ENCODE measurements at regions not wholly inside any gene's neighbourhood (a gene's known extent, or its start where the extent isn't known, plus 50 kb on each side); places are given as distances from the start of the nearest gene placed in this dataset.

GRCh38 chrX:30949554-30949953, 60.5 kb upstream of the TAB3 start:
- no peak for DNase-seq

GRCh38 chrX:30948626-30949025, 59.6 kb upstream of the TAB3 start:
- no peak for DNase-seq

DNA sequence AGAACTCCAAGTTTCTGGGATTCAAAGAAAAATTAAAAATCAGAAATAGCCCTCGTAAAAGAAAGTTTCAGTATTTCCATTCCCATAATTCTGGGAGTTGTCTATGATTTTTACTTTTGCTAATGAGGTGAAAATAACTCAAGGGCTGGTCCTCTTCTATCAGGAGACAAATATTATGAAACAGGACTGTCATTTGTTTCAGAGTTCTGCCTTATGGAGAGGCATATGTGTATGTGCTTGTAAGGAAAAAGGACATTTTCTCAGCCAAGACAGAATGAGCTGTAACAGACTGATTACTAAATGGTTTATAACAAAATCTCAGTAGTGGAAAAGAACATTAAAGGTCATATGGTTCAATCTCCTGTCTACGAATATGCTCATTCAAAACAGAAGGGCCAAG, 59.0 kb upstream of the TAB3 start:
- DNase-seq: no peak

- no peak for DNase-seq
These were observed 54.9 kb upstream of the TAB3 start for GRCh38 chrX:30943984-30944383.

- DNase-seq: no peak
These were observed 52.8 kb upstream of the TAB3 start for GRCh38 chrX:30941898-30942297.

- DNase-seq: no peak
These were observed 50.9 kb upstream of the TAB3 start for GRCh38 chrX:30939928-30940327.

Measured in GDM1 (cell line).